NCI-H460 (cell line): ENCODE measurements at regions not wholly inside any gene's neighbourhood (a gene's known extent, or its start where the extent isn't known, plus 50 kb on each side); places are given as distances from the start of the nearest gene placed in this dataset.

ENCODE experiments used
- DNase-seq: peaks from one replicate; pipeline ENCODE4 v3.0.0-alpha.2; 2016; ENCODE audit warnings: low read depth; ENCODE audit errors: extremely low read depth

DNA sequence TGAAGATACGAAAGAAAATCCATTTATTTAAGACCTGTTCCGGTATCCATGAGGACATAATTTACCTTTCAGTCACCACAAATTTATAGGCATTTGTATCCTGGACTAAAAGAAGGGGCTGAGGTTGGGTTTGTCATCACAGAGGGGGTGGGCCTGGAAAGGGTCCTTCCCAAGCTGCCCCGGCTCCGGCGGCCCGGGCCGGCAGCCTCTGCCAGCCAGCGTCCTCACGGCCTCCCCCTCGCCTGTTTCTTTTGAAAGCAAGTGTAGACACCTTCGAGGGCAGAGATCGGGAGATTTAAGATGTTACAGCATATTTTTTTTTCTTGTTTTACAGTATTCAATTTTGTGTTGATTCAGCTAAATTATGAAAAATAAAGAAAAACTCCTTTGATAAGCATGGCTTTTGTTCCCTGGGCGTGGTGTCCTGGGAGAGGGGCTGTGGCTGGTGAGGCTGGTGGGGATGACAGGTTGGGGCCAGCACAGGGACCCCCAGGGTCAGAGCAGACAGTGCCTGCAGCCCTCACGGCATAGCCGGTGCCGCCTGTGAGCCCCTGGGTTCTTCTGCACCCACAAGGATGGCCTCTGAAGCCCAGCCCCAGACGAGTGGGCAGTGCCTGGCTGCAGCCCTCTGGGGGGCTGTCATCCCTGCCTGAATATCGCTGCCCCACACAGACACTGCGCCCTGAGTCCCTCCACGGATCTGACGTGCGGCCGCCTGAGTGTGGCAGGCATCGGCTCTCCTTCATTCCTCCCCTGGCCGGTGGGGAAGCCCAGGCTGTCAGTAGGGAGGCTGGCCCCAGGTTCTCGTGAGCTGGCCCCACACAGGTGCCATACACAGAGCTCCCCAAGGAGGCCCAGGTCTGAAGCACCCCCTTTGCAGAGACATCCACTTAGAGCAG, 1075.9 kb downstream of the BRD1 start:
- no peak for DNase-seq

GRCh38 chr22:48750826-48751440, 1076.7 kb downstream of the BRD1 start:
- no peak for DNase-seq

- DNase-seq = no peak
Measured at GRCh38 chr22:48750282-48750681, 1077.4 kb downstream of the BRD1 start.

GRCh38 chr22:48749555-48750227, 1078.0 kb downstream of the BRD1 start:
- DNase-seq = no peak

GRCh38 chr22:48748860-48749554, 1078.7 kb downstream of the BRD1 start:
- DNase-seq = no peak

GRCh38 chr22:48748113-48748859, 1079.4 kb downstream of the BRD1 start:
- no peak for DNase-seq

GRCh38 chr22:48746789-48747425, 1080.8 kb downstream of the BRD1 start:
- no peak for DNase-seq

DNA sequence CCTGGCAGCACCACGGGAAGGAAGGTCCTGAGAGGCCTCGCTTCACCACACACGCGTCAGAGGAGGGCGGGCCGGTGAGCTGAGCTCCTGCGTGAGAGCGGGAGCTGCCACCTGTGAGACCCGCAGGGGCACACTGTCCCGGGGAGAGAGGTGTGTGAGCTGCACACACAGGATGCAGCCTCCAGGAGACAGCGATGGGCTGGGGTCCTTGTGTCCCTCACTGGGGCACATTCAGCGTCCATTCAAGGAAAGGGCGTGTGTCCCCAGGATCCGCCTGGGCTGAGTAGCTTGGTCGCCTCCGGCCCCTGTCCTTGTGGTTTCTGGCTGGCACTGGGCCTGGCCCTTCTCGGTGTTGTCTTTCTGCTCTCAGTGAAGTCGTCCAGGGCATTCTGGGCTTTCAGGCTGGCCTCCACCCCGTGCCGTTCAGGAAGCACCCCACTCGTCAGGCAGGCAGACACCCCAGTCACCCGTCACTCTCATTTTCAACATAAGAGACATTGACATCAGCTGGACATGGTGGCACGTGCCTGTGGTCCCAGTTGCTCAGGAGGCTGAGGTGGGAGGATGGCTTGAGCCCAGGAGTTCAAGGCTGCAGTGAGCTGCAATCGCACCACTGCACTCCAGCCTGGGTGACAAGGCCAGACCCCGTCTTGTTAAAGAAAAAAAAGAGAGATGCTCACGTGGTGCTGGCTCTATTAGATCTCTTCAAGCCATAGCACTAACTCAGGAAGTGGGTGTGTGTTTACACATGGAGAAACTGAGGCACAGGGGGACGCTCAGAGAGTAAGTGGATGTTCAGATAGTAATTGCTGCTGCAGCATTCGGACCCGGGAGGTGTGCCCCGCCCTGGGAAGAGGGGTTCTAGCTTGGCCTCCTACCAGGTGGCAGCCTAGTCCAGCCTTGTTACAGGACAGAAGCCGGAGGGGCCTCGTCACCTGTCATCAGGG, 1081.6 kb downstream of the BRD1 start:
- DNase-seq = no peak

DNA sequence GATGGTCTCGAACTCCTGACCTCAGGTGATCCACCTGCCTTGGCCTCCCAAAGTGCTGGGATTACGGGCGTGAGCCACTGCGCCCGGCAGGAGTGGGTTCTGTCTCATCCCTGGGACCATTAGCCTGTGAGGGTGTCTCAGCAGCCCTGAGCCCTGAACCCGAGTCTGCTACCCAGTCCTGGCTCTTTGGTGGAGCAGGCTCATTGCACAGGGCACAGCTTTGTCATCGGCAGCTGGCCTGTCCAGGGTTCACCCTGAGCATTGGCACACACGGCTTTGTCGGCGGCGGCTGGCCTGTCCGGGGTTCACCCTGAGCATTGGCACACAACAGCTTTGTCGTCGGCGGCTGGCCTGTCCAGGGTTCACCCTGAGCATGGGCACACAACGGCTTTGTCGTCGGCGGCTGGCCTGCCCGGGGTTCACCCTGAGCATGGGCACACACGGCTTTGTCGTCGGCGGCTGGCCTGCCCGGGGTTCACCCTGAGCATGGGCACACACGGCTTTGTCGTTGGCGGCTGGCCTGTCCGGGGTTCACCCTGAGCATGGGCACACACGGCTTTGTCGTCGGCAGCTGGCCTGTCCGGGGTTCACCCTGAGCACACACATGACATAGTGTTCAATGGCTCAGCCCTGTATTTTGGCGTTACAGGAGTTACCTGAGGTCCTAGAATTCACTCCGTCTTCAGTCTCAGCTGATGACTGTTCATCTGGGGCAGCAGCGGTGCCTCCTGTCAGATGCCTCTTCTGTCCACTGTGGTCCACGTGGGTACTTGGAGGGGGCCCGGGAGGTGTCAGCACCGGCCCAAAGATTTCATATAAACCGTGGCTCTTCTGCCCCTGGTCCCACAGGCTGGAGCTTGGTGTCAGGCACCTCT, 1082.5 kb downstream of the BRD1 start:
- no peak for DNase-seq

DNA sequence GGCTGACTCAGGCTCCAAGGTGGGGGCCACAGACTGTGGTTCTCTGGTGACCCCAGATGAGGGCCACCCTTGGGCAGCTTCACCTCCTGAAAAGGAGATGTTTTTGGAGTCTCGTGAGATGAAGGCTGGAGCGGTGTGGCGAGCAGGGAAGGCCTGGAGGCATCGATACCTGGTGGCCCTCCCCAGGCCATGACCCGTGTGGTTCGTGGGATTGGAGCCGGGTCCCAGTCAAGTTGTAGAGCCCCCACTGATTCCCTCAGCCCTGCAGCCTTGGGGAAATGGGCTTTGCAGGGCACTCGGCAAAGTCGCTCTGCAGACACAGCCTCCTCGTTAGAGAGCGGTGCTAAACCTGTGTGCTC, 1083.4 kb downstream of the BRD1 start:
- no peak for DNase-seq

DNA sequence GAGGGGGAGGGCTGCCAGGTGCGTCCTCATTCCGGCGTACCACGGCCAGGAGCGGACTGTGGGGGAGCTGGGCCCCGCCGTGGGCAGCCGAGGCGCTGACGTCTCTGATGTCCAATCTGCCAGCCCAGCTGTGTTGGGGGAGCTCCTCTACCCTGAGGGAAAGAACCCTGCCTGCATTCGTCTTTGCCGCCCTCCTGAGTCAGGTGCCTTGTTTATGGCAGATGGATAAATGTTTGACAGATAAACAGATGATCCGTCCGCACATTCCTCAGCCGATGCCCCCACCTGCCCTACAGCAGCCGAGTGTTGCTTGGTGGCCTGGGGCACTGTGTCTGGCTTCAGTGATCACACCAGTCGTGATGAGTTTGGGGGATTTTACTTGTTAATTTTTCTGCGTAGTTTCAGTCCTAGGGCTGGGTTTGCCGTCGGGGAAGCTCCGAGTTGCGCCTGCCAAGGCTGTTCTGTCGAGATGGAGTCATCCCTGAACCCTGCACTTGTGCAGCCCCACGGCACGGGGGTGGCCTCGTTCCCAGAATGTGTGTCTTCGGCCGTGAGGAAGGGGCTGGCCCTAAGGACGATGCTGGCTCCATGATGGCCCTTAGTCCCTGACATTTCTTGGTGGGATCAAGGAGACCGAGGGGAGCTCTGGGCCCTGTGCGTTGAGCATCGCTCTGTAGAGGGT, 1083.9 kb downstream of the BRD1 start:
- no peak for DNase-seq

GRCh38 chr22:48742556-48743343, 1084.9 kb downstream of the BRD1 start:
- DNase-seq = no peak

- no peak for DNase-seq
Measured at GRCh38 chr22:48742191-48742555, 1085.5 kb downstream of the BRD1 start.

DNA sequence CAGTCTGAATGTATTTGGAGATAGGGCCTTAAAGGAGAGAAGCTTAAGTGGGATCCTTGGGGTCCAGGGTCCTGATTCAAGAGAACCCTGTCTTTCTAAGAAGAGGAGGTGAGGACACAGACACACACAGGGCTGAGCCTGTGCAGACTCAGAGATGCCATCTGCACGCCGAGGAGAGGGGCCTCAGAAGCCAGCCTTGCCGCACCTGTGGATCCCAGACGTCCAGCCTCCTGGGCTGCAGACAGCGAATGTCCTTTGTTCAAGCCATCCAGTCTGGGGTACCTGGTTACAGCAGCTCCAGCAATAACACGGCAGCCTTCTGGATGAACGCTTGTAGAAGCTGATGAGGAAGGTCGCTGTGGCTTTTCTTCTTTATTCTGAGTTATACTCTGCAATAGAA, 1086.1 kb downstream of the BRD1 start:
- DNase-seq = no peak

DNA sequence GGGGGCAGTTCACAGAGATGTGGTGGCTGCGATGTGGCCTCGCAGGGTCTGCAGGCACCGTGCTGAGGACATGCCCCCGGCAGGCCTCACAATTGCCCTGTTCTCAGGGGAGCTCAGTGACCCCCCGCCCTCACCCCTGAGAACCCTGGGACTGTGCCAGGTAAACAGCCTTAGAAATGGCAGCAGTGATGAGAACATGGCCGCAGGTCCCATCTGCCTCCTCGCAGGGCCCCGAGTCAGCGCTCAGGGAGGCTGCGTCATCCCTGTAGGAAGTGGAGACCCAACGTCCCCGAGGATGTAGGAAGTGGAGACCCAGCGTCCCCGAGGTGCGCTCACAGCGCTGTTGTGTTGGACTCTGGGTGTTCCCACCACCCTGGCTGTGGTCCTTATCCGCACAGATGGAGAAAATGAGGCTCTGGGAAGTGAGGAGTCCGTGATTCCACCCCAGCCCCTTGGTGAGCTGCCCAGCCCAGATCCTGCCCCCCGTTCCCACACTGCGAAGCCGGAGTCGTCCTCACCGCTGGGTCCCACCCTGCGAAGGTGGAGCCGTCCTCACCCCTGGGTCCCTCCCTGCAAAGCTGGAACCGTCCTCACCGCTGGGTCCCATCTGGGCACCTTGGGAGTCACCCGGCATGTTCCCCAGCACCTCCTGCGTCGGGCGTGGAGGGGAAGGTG, 1086.8 kb downstream of the BRD1 start:
- no peak for DNase-seq
